Body of pancreas (tissue), 4 donors: ENCODE measurements at regions not wholly inside any gene's neighbourhood (a gene's known extent, or its start where the extent isn't known, plus 50 kb on each side); places are given as distances from the start of the nearest gene placed in this dataset.

Experiments
- POLR2A ChIP-seq, 3 donors: fragments of 450-650 bp; IDR thresholded peaks; one replicate each; pipeline ENCODE4 v1.6.1; 2016; ENCODE audit warnings: antibody characterized with exemption in 3 of 3, mild to moderate bottlenecking in 2 of 3
- TF ChIP-seq, protein P1 (sequence below), 7 experiments: fragments of 450-650 bp in 4 of 7; fragments of 200-600 bp in 3 of 7; sonication (generic) in 3 of 7; IDR thresholded peaks; one replicate each; pipeline ENCODE4 v1.5.1; 2016 to 2019; ENCODE audit warnings: antibody characterized with exemption in 7 of 7

DNA sequence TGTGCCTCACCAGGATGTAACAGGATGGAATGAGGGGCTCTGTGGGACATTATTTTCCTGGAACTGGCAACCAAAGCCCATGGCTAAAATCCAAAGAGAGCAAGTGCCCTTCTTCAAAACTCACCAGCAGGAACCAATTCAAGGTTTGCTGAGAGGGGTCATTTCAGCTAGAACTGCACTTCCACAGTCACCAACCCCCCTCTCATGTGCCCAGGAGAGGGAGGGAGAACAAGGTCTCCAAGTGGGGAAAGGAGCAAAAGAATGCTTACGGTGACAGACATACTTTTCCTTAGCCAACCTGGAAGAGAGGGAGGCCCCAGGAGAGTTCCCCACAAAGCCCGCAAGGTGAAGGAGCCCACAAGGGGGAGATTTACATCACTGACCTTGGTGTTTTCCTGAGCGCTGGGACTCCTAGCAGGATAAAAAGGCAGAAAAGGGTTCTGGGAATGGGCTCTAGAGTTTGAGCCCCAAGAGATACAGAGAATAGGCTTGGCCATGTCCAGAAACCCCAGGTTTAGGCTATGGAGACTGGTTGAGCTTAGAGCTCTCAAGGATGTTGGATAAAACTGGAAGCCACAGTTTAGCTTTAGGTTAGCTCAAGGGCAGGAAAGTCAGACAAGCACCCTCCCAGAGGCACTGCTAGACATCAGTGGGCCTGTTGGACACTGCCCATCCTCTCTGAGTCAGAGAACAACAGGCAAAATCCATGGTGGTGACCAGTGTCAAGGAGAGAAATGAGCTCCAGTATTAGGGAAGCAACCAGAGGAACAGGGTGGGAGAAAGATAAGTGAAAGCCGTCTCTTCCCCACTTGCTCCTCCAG, 63.9 kb upstream of the GHITM start:
- TF ChIP-seq, protein P1, sequence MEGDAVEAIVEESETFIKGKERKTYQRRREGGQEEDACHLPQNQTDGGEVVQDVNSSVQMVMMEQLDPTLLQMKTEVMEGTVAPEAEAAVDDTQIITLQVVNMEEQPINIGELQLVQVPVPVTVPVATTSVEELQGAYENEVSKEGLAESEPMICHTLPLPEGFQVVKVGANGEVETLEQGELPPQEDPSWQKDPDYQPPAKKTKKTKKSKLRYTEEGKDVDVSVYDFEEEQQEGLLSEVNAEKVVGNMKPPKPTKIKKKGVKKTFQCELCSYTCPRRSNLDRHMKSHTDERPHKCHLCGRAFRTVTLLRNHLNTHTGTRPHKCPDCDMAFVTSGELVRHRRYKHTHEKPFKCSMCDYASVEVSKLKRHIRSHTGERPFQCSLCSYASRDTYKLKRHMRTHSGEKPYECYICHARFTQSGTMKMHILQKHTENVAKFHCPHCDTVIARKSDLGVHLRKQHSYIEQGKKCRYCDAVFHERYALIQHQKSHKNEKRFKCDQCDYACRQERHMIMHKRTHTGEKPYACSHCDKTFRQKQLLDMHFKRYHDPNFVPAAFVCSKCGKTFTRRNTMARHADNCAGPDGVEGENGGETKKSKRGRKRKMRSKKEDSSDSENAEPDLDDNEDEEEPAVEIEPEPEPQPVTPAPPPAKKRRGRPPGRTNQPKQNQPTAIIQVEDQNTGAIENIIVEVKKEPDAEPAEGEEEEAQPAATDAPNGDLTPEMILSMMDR (IDR thresholded peaks at IDR 0.05), result no peak
- TF ChIP-seq POLR2A (IDR thresholded peaks at IDR 0.05), result no peak
